Smooth muscle cell (in vitro differentiated cells): ENCODE measurements at regions not wholly inside any gene's neighbourhood (a gene's known extent, or its start where the extent isn't known, plus 50 kb on each side); places are given as distances from the start of the nearest gene placed in this dataset.

ENCODE experiments used
- DNase-seq: peaks from one replicate; lab custom pipeline; 2025; ENCODE audit not compliant: unreplicated experiment; lab: John Stamatoyannopoulos, UW
- H2AFZ ChIP-seq: fragments of 200-600 bp; sonication (generic); 2 replicates; pipeline ENCODE4 v1.6.0; 2016; ENCODE audit warnings: antibody characterized with exemption, low read depth, mild to moderate bottlenecking
- H3F3A ChIP-seq: fragments of 200-600 bp; sonication (generic); 2 replicates; pipeline ENCODE4 v1.6.0; 2017; ENCODE audit warnings: antibody characterized with exemption, low read depth
- H3K27ac ChIP-seq: fragments of 200-600 bp; sonication (generic); 2 replicates; pipeline ENCODE4 v1.5.1; 2016; ENCODE audit warnings: low read depth, mild to moderate bottlenecking
- H3K27me3 ChIP-seq: fragments of 200-600 bp; sonication (generic); 2 replicates; pipeline ENCODE4 v1.6.1; 2016; ENCODE audit warnings: low read depth, mild to moderate bottlenecking
- H3K36me3 ChIP-seq: fragments of 200-600 bp; sonication (generic); 2 replicates; pipeline ENCODE4 v1.5.1; 2016; ENCODE audit warnings: low read depth
- H3K4me1 ChIP-seq: fragments of 200-600 bp; sonication (generic); 2 replicates; pipeline ENCODE4 v1.5.1; 2016; ENCODE audit warnings: low read depth
- H3K4me2 ChIP-seq: fragments of 200-600 bp; sonication (generic); 2 replicates; pipeline ENCODE4 v1.6.0; 2016; ENCODE audit warnings: mild to moderate bottlenecking
- H3K4me3 ChIP-seq: fragments of 200-600 bp; sonication (generic); 2 replicates; pipeline ENCODE4 v1.5.1; 2016; ENCODE audit warnings: mild to moderate bottlenecking
- H3K79me2 ChIP-seq: fragments of 200-600 bp; sonication (generic); 2 replicates; pipeline ENCODE4 v1.6.0; 2016; ENCODE audit warnings: low read depth, mild to moderate bottlenecking
- H3K9ac ChIP-seq: fragments of 200-600 bp; sonication (generic); 2 replicates; pipeline ENCODE4 v1.6.0; 2016; ENCODE audit warnings: low read depth
- H3K9me3 ChIP-seq: fragments of 200-600 bp; sonication (generic); replicated peaks from 2 replicates; pipeline ENCODE4 v1.5.1; 2016; ENCODE audit warnings: low read depth
- H4K20me1 ChIP-seq: fragments of 200-600 bp; sonication (generic); 2 replicates; pipeline ENCODE4 v1.6.0; 2016; ENCODE audit warnings: low read depth
- WGBS: methylation state at CpG from one replicate; pipeline ENCODE4 v1.1.7; 2016; ENCODE audit warnings: low lambda C conversion rate; 5-methylcytosine and 5-hydroxymethylcytosine counted together
- TF ChIP-seq, protein P1 (sequence below): fragments of 200-600 bp; sonication (generic); IDR thresholded peaks from 2 replicates; pipeline ENCODE4 v1.5.1; 2017; ENCODE audit warnings: borderline replicate concordance, mild to moderate bottlenecking, antibody characterized with exemption; ENCODE audit not compliant: insufficient read depth, poor library complexity, severe bottlenecking

- TF ChIP-seq, protein P1, sequence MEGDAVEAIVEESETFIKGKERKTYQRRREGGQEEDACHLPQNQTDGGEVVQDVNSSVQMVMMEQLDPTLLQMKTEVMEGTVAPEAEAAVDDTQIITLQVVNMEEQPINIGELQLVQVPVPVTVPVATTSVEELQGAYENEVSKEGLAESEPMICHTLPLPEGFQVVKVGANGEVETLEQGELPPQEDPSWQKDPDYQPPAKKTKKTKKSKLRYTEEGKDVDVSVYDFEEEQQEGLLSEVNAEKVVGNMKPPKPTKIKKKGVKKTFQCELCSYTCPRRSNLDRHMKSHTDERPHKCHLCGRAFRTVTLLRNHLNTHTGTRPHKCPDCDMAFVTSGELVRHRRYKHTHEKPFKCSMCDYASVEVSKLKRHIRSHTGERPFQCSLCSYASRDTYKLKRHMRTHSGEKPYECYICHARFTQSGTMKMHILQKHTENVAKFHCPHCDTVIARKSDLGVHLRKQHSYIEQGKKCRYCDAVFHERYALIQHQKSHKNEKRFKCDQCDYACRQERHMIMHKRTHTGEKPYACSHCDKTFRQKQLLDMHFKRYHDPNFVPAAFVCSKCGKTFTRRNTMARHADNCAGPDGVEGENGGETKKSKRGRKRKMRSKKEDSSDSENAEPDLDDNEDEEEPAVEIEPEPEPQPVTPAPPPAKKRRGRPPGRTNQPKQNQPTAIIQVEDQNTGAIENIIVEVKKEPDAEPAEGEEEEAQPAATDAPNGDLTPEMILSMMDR = no peak
- no peaks in the 10 kb centered on the region for H3K27me3 ChIP-seq
- peaks cover 17% of the 10 kb centered on the region for H3K4me1 ChIP-seq
- H3K27ac ChIP-seq = peak overlapping the region; percentile 53
- H3K79me2 ChIP-seq = no peaks in the 10 kb centered on the region
- H3F3A ChIP-seq = peaks cover 15% of the 10 kb centered on the region
- H2AFZ ChIP-seq = no peak overlapping the region
- H3K4me3 ChIP-seq = no peak overlapping the region
- peak overlapping the region; percentile 82 for H3K4me2 ChIP-seq
- DNase-seq = no peak
- H3K9me3 ChIP-seq = no peaks in the 10 kb centered on the region
- no peaks in the 10 kb centered on the region for H3K36me3 ChIP-seq
- H4K20me1 ChIP-seq = no peaks in the 10 kb centered on the region
- H3K9ac ChIP-seq = no peak overlapping the region
- WGBS = 66% methylated on average over 2 of the region's 2 CpGs
These were observed 93.7 kb upstream of the MBNL1 start for GRCh38 chr3:152174876-152175527.

GRCh38 chr3:152175528-152175889, 93.2 kb upstream of the MBNL1 start:
- TF ChIP-seq, protein P1 = no peak
- no peaks in the 10 kb centered on the region for H4K20me1 ChIP-seq
- H3K27ac ChIP-seq = peak overlapping the region; percentile 81
- DNase-seq = no peak
- H3K9me3 ChIP-seq = no peaks in the 10 kb centered on the region
- WGBS = 40% methylated on average over 2 of the region's 2 CpGs
- peak overlapping the region; percentile 82 for H3K4me2 ChIP-seq
- peaks cover 17% of the 10 kb centered on the region for H3K4me1 ChIP-seq
- H3F3A ChIP-seq = peaks cover 15% of the 10 kb centered on the region
- no peak overlapping the region for H2AFZ ChIP-seq
- H3K79me2 ChIP-seq = no peaks in the 10 kb centered on the region
- no peaks in the 10 kb centered on the region for H3K27me3 ChIP-seq
- H3K9ac ChIP-seq = no peak overlapping the region
- H3K4me3 ChIP-seq = no peak overlapping the region
- H3K36me3 ChIP-seq = no peaks in the 10 kb centered on the region

- Histone ChIP-seq H4K20me1 (no peaks in the 10 kb centered on the region), H3F3A (peaks cover 15% of the 10 kb centered on the region), H3K9me3 (no peaks in the 10 kb centered on the region), H3K4me3 (no peak overlapping the region), H3K27ac (peak overlapping the region; percentile 81), H3K4me2 (peak overlapping the region; percentile 82), H3K9ac (no peak overlapping the region), H3K36me3 (no peaks in the 10 kb centered on the region), H3K4me1 (peaks cover 17% of the 10 kb centered on the region), H2AFZ (no peak overlapping the region), H3K27me3 (no peaks in the 10 kb centered on the region), H3K79me2 (no peaks in the 10 kb centered on the region)
- 65% methylated on average over 2 of the region's 2 CpGs for WGBS
- TF ChIP-seq, protein P1 = no peak
- no peak for DNase-seq
These were observed 92.5 kb upstream of the MBNL1 start for GRCh38 chr3:152176241-152176640.

- DNase-seq = no peak
- Histone ChIP-seq H3K4me2 (peak overlapping the region; percentile 82), H3K27me3 (no peaks in the 10 kb centered on the region), H3F3A (peaks cover 15% of the 10 kb centered on the region), H3K4me3 (no peak overlapping the region), H3K79me2 (no peaks in the 10 kb centered on the region), H3K9ac (no peak overlapping the region), H2AFZ (no peak overlapping the region), H3K36me3 (no peaks in the 10 kb centered on the region), H4K20me1 (no peaks in the 10 kb centered on the region), H3K4me1 (peaks cover 17% of the 10 kb centered on the region), H3K27ac (peak overlapping the region; percentile 81), H3K9me3 (no peaks in the 10 kb centered on the region)
- TF ChIP-seq, protein P1 = no peak
- 59% methylated on average over 1 of the region's 1 CpG for WGBS
These were observed 91.7 kb upstream of the MBNL1 start for GRCh38 chr3:152176998-152177397.
